WERI-Rb-1 (cell line): ENCODE measurements at regions not wholly inside any gene's neighbourhood (a gene's known extent, or its start where the extent isn't known, plus 50 kb on each side); places are given as distances from the start of the nearest gene placed in this dataset.

Source experiments
- DNase-seq: peaks from one replicate; pipeline ENCODE4 v3.0.0-alpha.2; 2020
- H3K27ac ChIP-seq: fragments of 250-450 bp; sonication (Bioruptor Pico); 2 replicates; pipeline ENCODE4 v1.5.1; 2020; ENCODE audit warnings: mild to moderate bottlenecking, moderate library complexity
- H3K27me3 ChIP-seq: fragments of 250-450 bp; sonication (Bioruptor Pico); 2 replicates; pipeline ENCODE4 v1.5.1; 2021; ENCODE audit warnings: mild to moderate bottlenecking, low read depth, moderate library complexity; ENCODE audit not compliant: insufficient read depth, severe bottlenecking
- H3K36me3 ChIP-seq: fragments of 250-450 bp; sonication (Bioruptor Pico); 2 replicates; pipeline ENCODE4 v1.5.1; 2020; ENCODE audit warnings: mild to moderate bottlenecking, moderate library complexity
- H3K4me3 ChIP-seq: 2 replicates; pipeline ENCODE4 v1.5.1; 2011; ENCODE audit warnings: low read depth, mild to moderate bottlenecking, control low read depth, low read length
- H3K9me3 ChIP-seq: fragments of 250-450 bp; sonication (Bioruptor Pico); 2 replicates; pipeline ENCODE4 v1.5.1; 2021; ENCODE audit warnings: mild to moderate bottlenecking, moderate library complexity; ENCODE audit not compliant: severe bottlenecking
- CTCF ChIP-seq: IDR thresholded peaks from 2 replicates; pipeline ENCODE4 v1.5.1; 2011; ENCODE audit warnings: low read depth, mild to moderate bottlenecking, control low read depth, inconsistent platforms, low read length

- Histone ChIP-seq H3K27me3 (peaks cover 53% of the 10 kb centered on the region), H3K36me3 (no peaks in the 10 kb centered on the region), H3K4me3 (no peak overlapping the region), H3K9me3 (no peaks in the 10 kb centered on the region), H3K27ac (no peak overlapping the region)
- no peak for TF ChIP-seq CTCF
- DNase-seq, result no peak
Observed at GRCh38 chr6:132131351-132131750, 180.2 kb upstream of the CCN2 start.

- Histone ChIP-seq H3K27ac (no peak overlapping the region), H3K4me3 (no peak overlapping the region), H3K27me3 (peaks cover 54% of the 10 kb centered on the region), H3K36me3 (no peaks in the 10 kb centered on the region), H3K9me3 (no peaks in the 10 kb centered on the region)
- no peak for DNase-seq
- no peak for TF ChIP-seq CTCF
Observed at GRCh38 chr6:132130626-132131298, 179.6 kb upstream of the CCN2 start.

GRCh38 chr6:132128424-132128823 lies 177.3 kb upstream of the CCN2 start:
- DNase-seq, result no peak
- H3K27ac ChIP-seq, result no peak overlapping the region
- H3K27me3 ChIP-seq, result peaks cover 49% of the 10 kb centered on the region
- no peaks in the 10 kb centered on the region for H3K9me3 ChIP-seq
- H3K36me3 ChIP-seq, result no peaks in the 10 kb centered on the region
- TF ChIP-seq CTCF, result no peak
- no peak overlapping the region for H3K4me3 ChIP-seq

GRCh38 chr6:132126150-132126549 lies 175.0 kb upstream of the CCN2 start:
- no peak for DNase-seq
- Histone ChIP-seq H3K27ac (no peak overlapping the region), H3K27me3 (peaks cover 47% of the 10 kb centered on the region), H3K9me3 (no peaks in the 10 kb centered on the region), H3K36me3 (no peaks in the 10 kb centered on the region), H3K4me3 (no peak overlapping the region)
- TF ChIP-seq CTCF, result no peak

- Histone ChIP-seq H3K4me3 (no peak overlapping the region), H3K27me3 (peaks cover 55% of the 10 kb centered on the region), H3K27ac (no peak overlapping the region), H3K9me3 (no peaks in the 10 kb centered on the region), H3K36me3 (no peaks in the 10 kb centered on the region)
- DNase-seq, result no peak
- TF ChIP-seq CTCF, result no peak
Observed at GRCh38 chr6:132122871-132123270, 171.7 kb upstream of the CCN2 start.

GRCh38 chr6:132122176-132122575 lies 171.0 kb upstream of the CCN2 start:
- H3K27me3 ChIP-seq, result peaks cover 59% of the 10 kb centered on the region
- DNase-seq, result no peak
- H3K36me3 ChIP-seq, result no peaks in the 10 kb centered on the region
- H3K9me3 ChIP-seq, result no peaks in the 10 kb centered on the region
- no peak overlapping the region for H3K4me3 ChIP-seq
- no peak overlapping the region for H3K27ac ChIP-seq
- TF ChIP-seq CTCF, result no peak
